H9 (cell line): ENCODE measurements at regions not wholly inside any gene's neighbourhood (a gene's known extent, or its start where the extent isn't known, plus 50 kb on each side); places are given as distances from the start of the nearest gene placed in this dataset.

ENCODE experiments used
- DNase-seq: peaks from one replicate; pipeline ENCODE4 v3.0.0-alpha.2; 2017
- H2AFZ ChIP-seq: one replicate; pipeline ENCODE4 v1.6.1; 2013; ENCODE audit warnings: mild to moderate bottlenecking, low read length, control low read depth, moderate library complexity
- H2AK5ac ChIP-seq: 2 replicates; pipeline ENCODE4 v1.6.1; 2013; ENCODE audit warnings: low read length, control low read depth, mixed read lengths; ENCODE audit not compliant: insufficient read length
- H2BK120ac ChIP-seq: one replicate; pipeline ENCODE4 v1.6.1; 2013; ENCODE audit warnings: low read depth, mild to moderate bottlenecking, low read length, control low read depth, inconsistent platforms; ENCODE audit not compliant: poor library complexity, severe bottlenecking
- H2BK12ac ChIP-seq: 2 replicates; pipeline ENCODE4 v1.6.1; 2013; ENCODE audit warnings: low read length, control low read depth, mixed read lengths, low read depth; ENCODE audit not compliant: insufficient read length
- H2BK15ac ChIP-seq: 2 replicates; pipeline ENCODE4 v1.6.1; 2013; ENCODE audit warnings: low read depth, low read length, control low read depth
- H2BK20ac ChIP-seq: one replicate; pipeline ENCODE4 v1.6.1; 2013; ENCODE audit warnings: low read depth, mild to moderate bottlenecking, low read length, control low read depth, inconsistent platforms; ENCODE audit not compliant: poor library complexity, severe bottlenecking
- H2BK5ac ChIP-seq: 2 replicates; pipeline ENCODE4 v1.6.1; 2013; ENCODE audit warnings: low read length, control low read depth, mixed read lengths; ENCODE audit not compliant: insufficient read length
- H3K14ac ChIP-seq: 2 replicates; pipeline ENCODE4 v1.6.1; 2013; ENCODE audit warnings: low read length, control low read depth; ENCODE audit not compliant: insufficient read depth
- H3K18ac ChIP-seq: 2 replicates; pipeline ENCODE4 v1.6.1; 2013; ENCODE audit warnings: low read depth, mild to moderate bottlenecking, mixed read lengths, low read length, control low read depth; ENCODE audit not compliant: insufficient read length
- H3K23ac ChIP-seq: 2 replicates; pipeline ENCODE4 v1.6.1; 2013; ENCODE audit warnings: low read length, control low read depth, mixed read lengths, low read depth; ENCODE audit not compliant: insufficient read length
- H3K23me2 ChIP-seq: 2 replicates; pipeline ENCODE4 v1.6.1; 2013; ENCODE audit warnings: low read depth, mild to moderate bottlenecking, mixed read lengths, low read length, control low read depth; ENCODE audit not compliant: insufficient read length, poor library complexity, severe bottlenecking
- H3K27ac ChIP-seq: 2 replicates; pipeline ENCODE4 v1.5.1; 2013; ENCODE audit warnings: low read length, control low read depth, mixed read lengths, low read depth; ENCODE audit not compliant: insufficient read length
- H3K27me3 ChIP-seq: 2 replicates; pipeline ENCODE4 v1.6.1; 2013; ENCODE audit warnings: low read length, control low read depth, inconsistent platforms; ENCODE audit not compliant: insufficient read depth
- H3K4ac ChIP-seq: 2 replicates; pipeline ENCODE4 v1.6.1; 2013; ENCODE audit warnings: low read depth, mild to moderate bottlenecking, control low read depth, inconsistent platforms, low read length, moderate library complexity
- H3K4me1 ChIP-seq: 2 replicates; pipeline ENCODE4 v1.6.1; 2013; ENCODE audit warnings: low read length, control low read depth, inconsistent platforms; ENCODE audit not compliant: insufficient read depth
- H3K4me2 ChIP-seq: 2 replicates; pipeline ENCODE4 v1.6.1; 2013; ENCODE audit warnings: low read length, control low read depth, mixed read lengths; ENCODE audit not compliant: insufficient read length, insufficient read depth
- H3K56ac ChIP-seq: 2 replicates; pipeline ENCODE4 v1.6.1; 2013; ENCODE audit warnings: low read depth, mild to moderate bottlenecking, mixed read lengths, low read length, control low read depth; ENCODE audit not compliant: insufficient read length
- H3K79me1 ChIP-seq: 2 replicates; pipeline ENCODE4 v1.6.1; 2013; ENCODE audit warnings: low read depth, mild to moderate bottlenecking, moderate library complexity, low read length, control low read depth, inconsistent platforms; ENCODE audit not compliant: insufficient read depth, poor library complexity, severe bottlenecking
- H3K79me2 ChIP-seq: 2 replicates; pipeline ENCODE4 v1.6.1; 2013; ENCODE audit warnings: low read length, control low read depth, inconsistent platforms; ENCODE audit not compliant: insufficient read depth
- H3K9ac ChIP-seq: 2 replicates; pipeline ENCODE4 v1.6.1; 2013; ENCODE audit warnings: low read length, control low read depth, mixed read lengths; ENCODE audit not compliant: insufficient read length; ENCODE audit errors: extremely low read depth
- H3K9me3 ChIP-seq: one replicate; pipeline ENCODE4 v1.6.1; 2013; ENCODE audit warnings: low read depth, low read length, inconsistent platforms; ENCODE audit not compliant: control insufficient read depth
- H3T11ph ChIP-seq: one replicate; pipeline ENCODE4 v1.6.1; 2013; ENCODE audit warnings: mild to moderate bottlenecking, low read length, control low read depth, inconsistent platforms
- H4K20me1 ChIP-seq: one replicate; pipeline ENCODE4 v1.6.1; 2013; ENCODE audit not compliant: control insufficient read depth, insufficient read length, insufficient read depth
- H4K5ac ChIP-seq: 2 replicates; pipeline ENCODE4 v1.6.1; 2013; ENCODE audit warnings: low read depth, mild to moderate bottlenecking, mixed read lengths, low read length, control low read depth; ENCODE audit not compliant: insufficient read length
- H4K8ac ChIP-seq: replicated peaks from 2 replicates; pipeline ENCODE4 v1.6.1; 2013; ENCODE audit warnings: low read length, control low read depth, mixed read lengths, low read depth; ENCODE audit not compliant: insufficient read length
- H4K91ac ChIP-seq: 2 replicates; pipeline ENCODE4 v1.6.1; 2013; ENCODE audit warnings: low read depth, mild to moderate bottlenecking, moderate library complexity, mixed read lengths, low read length, control low read depth; ENCODE audit not compliant: insufficient read length
- H3K27ac Mint-ChIP-seq, 3 experiments: 2 replicates in 2 of 3; 3 replicates in 1 of 3; pipeline ENCODE4 v1.8.0; 2020 to 2021; ENCODE audit warnings: mixed read lengths in 3 of 3, mild to moderate bottlenecking in 1 of 3, moderate library complexity in 1 of 3
- H3K27me3 Mint-ChIP-seq: 2 replicates; pipeline ENCODE4 v1.8.0; 2021; ENCODE audit warnings: low read depth, mild to moderate bottlenecking, moderate library complexity, mixed read lengths
- H3K36me3 Mint-ChIP-seq, 3 experiments: 2 replicates in 2 of 3; 3 replicates in 1 of 3; pipeline ENCODE4 v1.8.0; 2020 to 2021; ENCODE audit warnings: low read depth in 3 of 3, mixed read lengths in 3 of 3; ENCODE audit not compliant: insufficient read depth in 1 of 3
- H3K4me1 Mint-ChIP-seq, 2 experiments: 2 replicates each; pipeline ENCODE4 v1.8.0; 2020; ENCODE audit warnings: mixed read lengths in 2 of 2
- H3K4me3 Mint-ChIP-seq, 2 experiments: 2 replicates in 1 of 2; 3 replicates in 1 of 2; pipeline ENCODE4 v1.8.0; 2020 to 2021; ENCODE audit warnings: mild to moderate bottlenecking in 2 of 2, mixed read lengths in 2 of 2, moderate library complexity in 1 of 2
- H3K9me3 Mint-ChIP-seq, 2 experiments: 2 replicates in 1 of 2; 3 replicates in 1 of 2; pipeline ENCODE4 v1.8.0; 2020; ENCODE audit warnings: mild to moderate bottlenecking in 2 of 2, mixed read lengths in 2 of 2, moderate library complexity in 1 of 2
- TF ChIP-seq, protein P1 (sequence below): fragments of 200-600 bp; sonication (generic); conservative IDR thresholded peaks from 3 replicates; pipeline ENCODE4 v1.8.0; 2021; ENCODE audit warnings: antibody characterized with exemption, mild to moderate bottlenecking

DNA sequence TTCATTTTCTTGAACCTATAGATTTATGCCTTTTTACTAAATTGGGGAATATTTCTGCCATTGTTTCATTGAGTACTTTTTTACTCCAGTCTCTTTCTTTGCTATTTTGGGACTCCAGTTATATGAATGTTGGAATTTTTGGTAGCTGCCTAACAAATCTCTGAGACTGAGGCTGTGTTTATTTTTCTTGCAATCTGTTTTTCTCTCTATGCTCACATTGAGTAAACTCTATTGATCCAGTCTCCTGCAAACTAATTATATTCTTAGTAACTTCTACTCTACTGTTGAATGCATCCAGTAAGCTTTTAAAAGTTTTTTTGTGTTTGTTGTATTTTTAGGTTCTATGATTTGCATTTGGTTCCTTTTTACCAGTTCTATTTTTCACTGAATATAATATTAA is 903.4 kb upstream of the GJE1 start:
- no peaks in the 10 kb centered on the region for H3K4me1 ChIP-seq

More for the DNA sequence above, 903.4 kb upstream of the GJE1 start:
- Mint-ChIP-seq H3K27ac (no peak overlapping the region), H3K4me3 (no peak overlapping the region), H3K9me3 (peaks cover 10 to 17% of the 10 kb centered on the region in 2 experiments; a peak in 4 of 5 replicates), H3K36me3 (peaks cover 2 to 12% (median 7%) of the 10 kb centered on the region in 3 experiments; a peak in 5 of 7 replicates), H3K4me1 (no peaks in the 10 kb centered on the region), H3K27me3 (no peaks in the 10 kb centered on the region)
- Histone ChIP-seq H2BK15ac (no peak overlapping the region), H3K9ac (no peak overlapping the region), H4K8ac (no peak overlapping the region), H3K23ac (no peak overlapping the region), H3K4me2 (no peak overlapping the region), H4K20me1 (no peaks in the 10 kb centered on the region), H3K27ac (no peak overlapping the region), H3K56ac (no peak overlapping the region), H2AK5ac (no peak overlapping the region), H4K5ac (no peak overlapping the region), H3K9me3 (no peaks in the 10 kb centered on the region), H3K79me2 (no peaks in the 10 kb centered on the region), H3K18ac (no peak overlapping the region), H4K91ac (no peak overlapping the region), H2BK20ac (no peak overlapping the region), H2BK5ac (no peak overlapping the region), H3T11ph (no peak overlapping the region), H3K27me3 (no peaks in the 10 kb centered on the region), H2BK12ac (no peak overlapping the region), H3K79me1 (no peaks in the 10 kb centered on the region), H2AFZ (no peak overlapping the region), H3K23me2 (no peaks in the 10 kb centered on the region), H2BK120ac (no peak overlapping the region), H3K4ac (no peak overlapping the region), H3K14ac (no peak overlapping the region)
- TF ChIP-seq, protein P1, sequence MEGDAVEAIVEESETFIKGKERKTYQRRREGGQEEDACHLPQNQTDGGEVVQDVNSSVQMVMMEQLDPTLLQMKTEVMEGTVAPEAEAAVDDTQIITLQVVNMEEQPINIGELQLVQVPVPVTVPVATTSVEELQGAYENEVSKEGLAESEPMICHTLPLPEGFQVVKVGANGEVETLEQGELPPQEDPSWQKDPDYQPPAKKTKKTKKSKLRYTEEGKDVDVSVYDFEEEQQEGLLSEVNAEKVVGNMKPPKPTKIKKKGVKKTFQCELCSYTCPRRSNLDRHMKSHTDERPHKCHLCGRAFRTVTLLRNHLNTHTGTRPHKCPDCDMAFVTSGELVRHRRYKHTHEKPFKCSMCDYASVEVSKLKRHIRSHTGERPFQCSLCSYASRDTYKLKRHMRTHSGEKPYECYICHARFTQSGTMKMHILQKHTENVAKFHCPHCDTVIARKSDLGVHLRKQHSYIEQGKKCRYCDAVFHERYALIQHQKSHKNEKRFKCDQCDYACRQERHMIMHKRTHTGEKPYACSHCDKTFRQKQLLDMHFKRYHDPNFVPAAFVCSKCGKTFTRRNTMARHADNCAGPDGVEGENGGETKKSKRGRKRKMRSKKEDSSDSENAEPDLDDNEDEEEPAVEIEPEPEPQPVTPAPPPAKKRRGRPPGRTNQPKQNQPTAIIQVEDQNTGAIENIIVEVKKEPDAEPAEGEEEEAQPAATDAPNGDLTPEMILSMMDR = no peak
- no peak for DNase-seq
